Liver (tissue), 8 donors: ENCODE measurements at regions not wholly inside any gene's neighbourhood (a gene's known extent, or its start where the extent isn't known, plus 50 kb on each side); places are given as distances from the start of the nearest gene placed in this dataset.

Experiments
- DNase-seq: peaks from one replicate; pipeline ENCODE4 v3.0.0-alpha.2; 2017; ENCODE audit warnings: low spot score
- H3K27ac ChIP-seq, 2 donors: one replicate each; pipeline ENCODE4 v1.7.0; 2013; ENCODE audit warnings: inconsistent platforms in 2 of 2, low read length in 2 of 2, control low read depth in 1 of 2, low read depth in 1 of 2, mild to moderate bottlenecking in 1 of 2
- H3K27me3 ChIP-seq, 4 donors: one replicate each; pipeline versions ENCODE4 v1.6.1 to v1.7.0; 2013; ENCODE audit warnings: low read length in 3 of 4, inconsistent platforms in 1 of 4, mild to moderate bottlenecking in 1 of 4, moderate library complexity in 1 of 4; ENCODE audit not compliant: control insufficient read depth in 4 of 4, insufficient read depth in 4 of 4
- H3K36me3 ChIP-seq, 4 donors: one replicate each; pipeline versions ENCODE4 v1.6.1 to v1.7.0; 2013; ENCODE audit warnings: low read length in 3 of 4, mild to moderate bottlenecking in 3 of 4, low read depth in 1 of 4, moderate library complexity in 1 of 4; ENCODE audit not compliant: control insufficient read depth in 4 of 4, insufficient read depth in 3 of 4
- H3K4me1 ChIP-seq, 4 donors: one replicate each; pipeline versions ENCODE4 v1.6.1 to v1.7.0; 2013; ENCODE audit warnings: low read length in 3 of 4, mild to moderate bottlenecking in 3 of 4, moderate library complexity in 1 of 4; ENCODE audit not compliant: control insufficient read depth in 4 of 4, insufficient read depth in 4 of 4
- H3K4me3 ChIP-seq, 3 donors: one replicate each; pipeline versions ENCODE4 v1.6.1 to v1.7.0; 2013; ENCODE audit warnings: low read length in 3 of 3, control low read depth in 1 of 3, low read depth in 1 of 3, mild to moderate bottlenecking in 1 of 3
- H3K9ac ChIP-seq, 2 donors: one replicate each; pipeline ENCODE4 v1.7.0; 2013; ENCODE audit warnings: low read length in 2 of 2, mild to moderate bottlenecking in 2 of 2, moderate library complexity in 2 of 2, control low read depth in 1 of 2, low read depth in 1 of 2
- H3K9me3 ChIP-seq, 4 donors: one replicate each; pipeline versions ENCODE4 v1.6.1 to v1.7.0; 2013; ENCODE audit warnings: low read length in 3 of 4; ENCODE audit not compliant: control insufficient read depth in 4 of 4
- EGR1 ChIP-seq, 2 donors: IDR thresholded peaks; 2 replicates each; pipeline ENCODE4 v1.6.1; 2016 to 2018; ENCODE audit warnings: antibody characterized with exemption in 2 of 2, low read depth in 2 of 2
- FOXA1 ChIP-seq: IDR thresholded peaks from 2 replicates; pipeline ENCODE4 v1.6.1; 2016; ENCODE audit warnings: antibody characterized with exemption
- GABPA ChIP-seq, 2 donors: IDR thresholded peaks in 1 of 2; conservative IDR thresholded peaks in 1 of 2; 2 replicates each; pipeline ENCODE4 v1.6.1; 2016; ENCODE audit warnings: antibody characterized with exemption in 2 of 2, mild to moderate bottlenecking in 1 of 2, moderate library complexity in 1 of 2
- HNF4A ChIP-seq, 2 donors: conservative IDR thresholded peaks; 2 replicates each; pipeline ENCODE4 v1.6.1; 2016; ENCODE audit warnings: antibody characterized with exemption in 2 of 2, mild to moderate bottlenecking in 2 of 2
- HNF4G ChIP-seq: IDR thresholded peaks from 2 replicates; pipeline ENCODE4 v1.6.1; 2016; ENCODE audit warnings: antibody characterized with exemption
- JUND ChIP-seq, 2 donors: IDR thresholded peaks; 2 replicates each; pipeline ENCODE4 v1.6.1; 2016; ENCODE audit warnings: antibody characterized with exemption in 2 of 2
- NR2F2 ChIP-seq: IDR thresholded peaks from 2 replicates; pipeline ENCODE4 v1.6.1; 2016; ENCODE audit warnings: antibody characterized with exemption
- RAD21 ChIP-seq, 2 donors: IDR thresholded peaks; 2 replicates each; pipeline ENCODE4 v1.6.1; 2016; ENCODE audit warnings: antibody characterized with exemption in 2 of 2, mild to moderate bottlenecking in 2 of 2
- RXRA ChIP-seq, 2 donors: IDR thresholded peaks; 2 replicates each; pipeline ENCODE4 v1.6.1; 2017 to 2018; ENCODE audit warnings: antibody characterized with exemption in 2 of 2, mild to moderate bottlenecking in 1 of 2
- SP1 ChIP-seq: IDR thresholded peaks from 2 replicates; pipeline ENCODE4 v1.6.1; 2018; ENCODE audit warnings: antibody characterized with exemption, mild to moderate bottlenecking
- TAF1 ChIP-seq: conservative IDR thresholded peaks from 2 replicates; pipeline ENCODE4 v1.6.1; 2016; ENCODE audit warnings: antibody characterized with exemption, mild to moderate bottlenecking
- ZBTB33 ChIP-seq: IDR thresholded peaks from 2 replicates; pipeline ENCODE4 v1.6.1; 2016; ENCODE audit warnings: antibody characterized with exemption
- WGBS: extraction: QIAGEN DNeasy Blood & Tissue Kit; methylation state at CpG from one replicate; pipeline ENCODE4 v1.1.7; 2013; 5-methylcytosine and 5-hydroxymethylcytosine counted together
- TF ChIP-seq, protein P1 (sequence below): IDR thresholded peaks from 2 replicates; pipeline ENCODE4 v1.6.1; 2016; ENCODE audit warnings: antibody characterized with exemption, mild to moderate bottlenecking
- TF ChIP-seq, protein P2 (sequence below): IDR thresholded peaks from 2 replicates; pipeline ENCODE4 v1.6.1; 2016; ENCODE audit warnings: antibody characterized with exemption
- TF ChIP-seq, protein P3 (sequence below): IDR thresholded peaks from 2 replicates; pipeline ENCODE4 v1.6.1; 2016; ENCODE audit warnings: antibody characterized with exemption
- TF ChIP-seq, protein P4 (sequence below): fragments of 150-350 bp; IDR thresholded peaks from 2 replicates; pipeline ENCODE4 v1.5.1; 2017; ENCODE audit warnings: improper control_type of control experiment, low read depth, low read length; ENCODE audit not compliant: missing input control
- donor health status: healthy.
- donor health status: healthy.
- donor health status: healthy.
- donor health status: healthy.
- donor health status: healthy.

- TF ChIP-seq TAF1 (no peak), HNF4A (conservative IDR thresholded peaks at IDR 0.05) (no peak), EGR1 (IDR thresholded peaks at IDR 0.05; ENCODE audit: low read depth in 2 of 2) (no peak)
- TF ChIP-seq, protein P1, sequence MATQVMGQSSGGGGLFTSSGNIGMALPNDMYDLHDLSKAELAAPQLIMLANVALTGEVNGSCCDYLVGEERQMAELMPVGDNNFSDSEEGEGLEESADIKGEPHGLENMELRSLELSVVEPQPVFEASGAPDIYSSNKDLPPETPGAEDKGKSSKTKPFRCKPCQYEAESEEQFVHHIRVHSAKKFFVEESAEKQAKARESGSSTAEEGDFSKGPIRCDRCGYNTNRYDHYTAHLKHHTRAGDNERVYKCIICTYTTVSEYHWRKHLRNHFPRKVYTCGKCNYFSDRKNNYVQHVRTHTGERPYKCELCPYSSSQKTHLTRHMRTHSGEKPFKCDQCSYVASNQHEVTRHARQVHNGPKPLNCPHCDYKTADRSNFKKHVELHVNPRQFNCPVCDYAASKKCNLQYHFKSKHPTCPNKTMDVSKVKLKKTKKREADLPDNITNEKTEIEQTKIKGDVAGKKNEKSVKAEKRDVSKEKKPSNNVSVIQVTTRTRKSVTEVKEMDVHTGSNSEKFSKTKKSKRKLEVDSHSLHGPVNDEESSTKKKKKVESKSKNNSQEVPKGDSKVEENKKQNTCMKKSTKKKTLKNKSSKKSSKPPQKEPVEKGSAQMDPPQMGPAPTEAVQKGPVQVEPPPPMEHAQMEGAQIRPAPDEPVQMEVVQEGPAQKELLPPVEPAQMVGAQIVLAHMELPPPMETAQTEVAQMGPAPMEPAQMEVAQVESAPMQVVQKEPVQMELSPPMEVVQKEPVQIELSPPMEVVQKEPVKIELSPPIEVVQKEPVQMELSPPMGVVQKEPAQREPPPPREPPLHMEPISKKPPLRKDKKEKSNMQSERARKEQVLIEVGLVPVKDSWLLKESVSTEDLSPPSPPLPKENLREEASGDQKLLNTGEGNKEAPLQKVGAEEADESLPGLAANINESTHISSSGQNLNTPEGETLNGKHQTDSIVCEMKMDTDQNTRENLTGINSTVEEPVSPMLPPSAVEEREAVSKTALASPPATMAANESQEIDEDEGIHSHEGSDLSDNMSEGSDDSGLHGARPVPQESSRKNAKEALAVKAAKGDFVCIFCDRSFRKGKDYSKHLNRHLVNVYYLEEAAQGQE = no peak
These were observed 1615.2 kb upstream of the ACVR2A start (continued) for GRCh38 chr2:146229508-146230155.

DNA sequence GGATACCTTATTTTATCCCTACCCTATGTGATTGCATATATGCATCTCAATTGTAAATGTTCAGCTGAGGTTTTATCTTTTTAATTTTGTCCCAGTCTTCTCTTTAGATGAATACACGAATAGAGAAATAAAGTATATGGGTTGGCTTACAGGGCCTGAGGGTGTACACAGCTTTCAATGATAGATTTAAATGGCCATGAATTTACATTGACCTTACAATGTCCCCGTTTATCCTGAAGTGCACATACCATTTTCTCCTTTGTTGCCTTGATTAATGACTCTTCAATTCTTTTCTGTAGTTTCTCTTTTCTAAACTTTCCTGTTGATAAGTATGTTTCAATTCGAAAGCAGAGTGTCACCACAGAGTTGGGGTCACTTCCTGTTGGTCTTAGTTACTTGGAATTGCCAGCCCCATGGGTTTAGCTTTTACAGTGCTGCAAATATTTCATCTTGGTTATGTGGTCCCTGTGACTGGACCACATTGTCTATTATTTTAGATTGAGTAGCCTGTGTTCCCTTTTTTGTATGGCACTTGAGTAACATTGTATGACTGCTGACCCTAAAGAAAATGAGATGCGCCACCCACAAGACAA lies 1616.3 kb upstream of the ACVR2A start:
- H3K27ac ChIP-seq = no peak overlapping the region
- DNase-seq = no peak
- H3K9ac ChIP-seq = no peak overlapping the region
- H3K27me3 ChIP-seq = no peaks in the 10 kb centered on the region
- WGBS = 76% methylated on average over 4 of the region's 4 CpGs
- no peaks in the 10 kb centered on the region for H3K9me3 ChIP-seq
- H3K36me3 ChIP-seq = no peaks in the 10 kb centered on the region
- no peaks in the 10 kb centered on the region for H3K4me1 ChIP-seq
- no peak for TF ChIP-seq NR2F2
- TF ChIP-seq FOXA1 = no peak
- no peak for TF ChIP-seq HNF4A (conservative IDR thresholded peaks at IDR 0.05)
- TF ChIP-seq, protein P2, sequence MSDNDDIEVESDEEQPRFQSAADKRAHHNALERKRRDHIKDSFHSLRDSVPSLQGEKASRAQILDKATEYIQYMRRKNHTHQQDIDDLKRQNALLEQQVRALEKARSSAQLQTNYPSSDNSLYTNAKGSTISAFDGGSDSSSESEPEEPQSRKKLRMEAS = no peak
- no peak for TF ChIP-seq RAD21 (IDR thresholded peaks at IDR 0.05)
- TF ChIP-seq GABPA (IDR thresholded peaks at IDR 0.05 in 1 of 2, conservative IDR thresholded peaks at IDR 0.05 in 1 of 2) = no peak
- TF ChIP-seq, protein P3, sequence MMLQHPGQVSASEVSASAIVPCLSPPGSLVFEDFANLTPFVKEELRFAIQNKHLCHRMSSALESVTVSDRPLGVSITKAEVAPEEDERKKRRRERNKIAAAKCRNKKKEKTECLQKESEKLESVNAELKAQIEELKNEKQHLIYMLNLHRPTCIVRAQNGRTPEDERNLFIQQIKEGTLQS = no peak
- no peak for TF ChIP-seq HNF4G
- no peak for TF ChIP-seq ZBTB33
- no peak for TF ChIP-seq JUND (IDR thresholded peaks at IDR 0.05)
- no peak for TF ChIP-seq SP1
- TF ChIP-seq, protein P4, sequence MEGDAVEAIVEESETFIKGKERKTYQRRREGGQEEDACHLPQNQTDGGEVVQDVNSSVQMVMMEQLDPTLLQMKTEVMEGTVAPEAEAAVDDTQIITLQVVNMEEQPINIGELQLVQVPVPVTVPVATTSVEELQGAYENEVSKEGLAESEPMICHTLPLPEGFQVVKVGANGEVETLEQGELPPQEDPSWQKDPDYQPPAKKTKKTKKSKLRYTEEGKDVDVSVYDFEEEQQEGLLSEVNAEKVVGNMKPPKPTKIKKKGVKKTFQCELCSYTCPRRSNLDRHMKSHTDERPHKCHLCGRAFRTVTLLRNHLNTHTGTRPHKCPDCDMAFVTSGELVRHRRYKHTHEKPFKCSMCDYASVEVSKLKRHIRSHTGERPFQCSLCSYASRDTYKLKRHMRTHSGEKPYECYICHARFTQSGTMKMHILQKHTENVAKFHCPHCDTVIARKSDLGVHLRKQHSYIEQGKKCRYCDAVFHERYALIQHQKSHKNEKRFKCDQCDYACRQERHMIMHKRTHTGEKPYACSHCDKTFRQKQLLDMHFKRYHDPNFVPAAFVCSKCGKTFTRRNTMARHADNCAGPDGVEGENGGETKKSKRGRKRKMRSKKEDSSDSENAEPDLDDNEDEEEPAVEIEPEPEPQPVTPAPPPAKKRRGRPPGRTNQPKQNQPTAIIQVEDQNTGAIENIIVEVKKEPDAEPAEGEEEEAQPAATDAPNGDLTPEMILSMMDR = no peak
- TF ChIP-seq TAF1 = no peak
- no peak for TF ChIP-seq EGR1 (IDR thresholded peaks at IDR 0.05; ENCODE audit: low read depth in 2 of 2)
- no peak for TF ChIP-seq RXRA (IDR thresholded peaks at IDR 0.05)
- H3K4me3 ChIP-seq = no peak overlapping the region
